ENCODE measurements at regions not wholly inside any gene's neighbourhood (a gene's known extent, or its start where the extent isn't known, plus 50 kb on each side); places are given as distances from the start of the nearest gene placed in this dataset.
"Not testable (repeated sequence)": the region's sequence is repeated elsewhere in the genome, so short reads cannot be mapped to it uniquely, and the experiment has no call there.

DNA sequence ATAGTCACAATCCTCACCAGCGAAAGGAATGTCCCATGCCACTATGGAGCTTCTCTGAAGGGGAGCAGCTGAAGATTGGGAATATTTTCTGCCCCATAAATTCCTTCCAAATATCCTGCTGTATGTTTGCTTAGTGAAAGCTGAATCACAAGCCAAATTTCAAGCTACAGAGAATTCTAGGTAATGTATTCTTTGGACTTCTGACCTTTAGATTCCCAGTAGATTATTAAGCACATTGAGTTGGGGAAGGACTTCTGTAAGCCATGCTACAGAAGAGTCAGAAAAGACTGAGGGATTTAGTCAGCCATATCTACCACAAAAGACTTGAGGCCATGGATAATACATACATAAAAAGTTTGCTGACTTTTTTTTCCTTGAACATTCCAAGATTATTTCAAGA lies 1342.0 kb upstream of the NUDT12 start:
- no peak for DNase-seq

DNA sequence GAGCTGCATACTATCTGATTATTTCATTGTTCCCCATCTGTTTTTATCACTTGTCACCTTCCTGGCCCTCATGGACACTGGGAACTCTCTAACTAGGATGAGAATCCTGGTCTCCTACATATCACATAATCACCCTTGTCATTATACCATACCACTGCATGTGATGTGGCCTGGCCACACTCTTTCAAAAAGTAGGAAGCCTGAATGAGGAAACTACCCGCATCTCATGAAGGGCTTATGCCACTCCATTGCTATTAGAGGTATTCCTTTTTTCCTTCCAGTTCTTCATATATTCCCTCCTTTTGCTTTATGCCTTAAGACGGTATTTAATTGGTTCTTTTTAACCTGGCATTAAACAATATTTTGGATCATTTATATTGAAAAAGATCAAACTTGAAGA lies 1341.4 kb upstream of the NUDT12 start:
- no peak for DNase-seq

DNA sequence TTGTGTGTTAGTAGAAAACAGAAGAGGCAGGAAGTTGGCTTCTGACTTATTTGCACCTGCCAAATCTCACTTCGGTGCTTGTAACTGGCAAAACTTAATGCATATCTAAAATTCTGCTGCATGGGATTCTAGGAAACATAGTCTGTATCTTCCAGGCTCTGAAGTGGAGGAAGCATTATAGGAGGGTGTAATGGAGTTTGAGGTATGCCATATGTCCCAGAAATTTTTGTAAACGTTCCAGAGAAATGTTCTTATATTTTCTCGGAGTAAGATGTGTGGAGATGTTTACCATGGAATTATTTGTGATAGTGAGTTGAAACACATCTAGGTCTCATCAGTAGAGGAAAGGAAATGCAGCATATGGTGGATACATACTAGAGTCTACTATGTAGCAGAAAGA lies 1329.0 kb upstream of the NUDT12 start:
- DNase-seq = no peak

DNA sequence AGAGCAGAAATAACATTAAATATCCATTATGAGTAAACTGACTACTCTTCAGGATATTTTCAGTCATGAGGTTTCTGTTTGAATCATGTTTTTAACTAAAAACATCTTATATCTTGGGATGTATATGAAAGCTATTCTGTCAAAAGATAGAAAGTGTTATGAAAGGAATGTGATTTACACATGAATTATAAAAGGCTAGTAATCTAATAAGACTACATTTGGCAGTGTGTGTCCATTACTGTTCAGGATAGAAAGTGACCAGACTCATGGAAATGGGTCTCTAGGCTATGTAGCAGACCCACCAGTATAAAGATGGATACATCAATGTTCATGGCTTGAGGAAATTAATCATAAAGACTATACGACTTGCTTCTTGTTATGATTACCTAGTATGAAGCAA lies 1328.2 kb upstream of the NUDT12 start:
- DNase-seq = no peak

DNA sequence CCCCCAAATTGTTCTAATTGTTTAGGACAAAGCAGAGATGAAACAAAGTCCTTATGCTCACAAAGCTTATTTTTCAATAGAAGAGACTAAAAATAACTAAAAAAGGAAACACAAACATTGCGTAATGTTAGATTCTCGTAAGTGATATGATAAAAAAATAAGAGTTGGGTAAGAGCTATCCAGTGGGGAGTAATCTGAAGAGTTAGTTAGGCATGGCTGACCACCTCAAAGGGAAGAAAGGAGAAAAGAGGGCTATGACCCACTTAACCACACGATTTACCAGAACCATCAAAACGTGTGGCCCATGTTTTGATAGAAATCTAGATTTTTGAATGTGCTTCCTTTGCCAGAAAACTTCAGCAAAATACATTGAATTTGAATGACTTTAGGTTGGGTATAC lies 1296.8 kb upstream of the NUDT12 start:
- no peak for DNase-seq

DNA sequence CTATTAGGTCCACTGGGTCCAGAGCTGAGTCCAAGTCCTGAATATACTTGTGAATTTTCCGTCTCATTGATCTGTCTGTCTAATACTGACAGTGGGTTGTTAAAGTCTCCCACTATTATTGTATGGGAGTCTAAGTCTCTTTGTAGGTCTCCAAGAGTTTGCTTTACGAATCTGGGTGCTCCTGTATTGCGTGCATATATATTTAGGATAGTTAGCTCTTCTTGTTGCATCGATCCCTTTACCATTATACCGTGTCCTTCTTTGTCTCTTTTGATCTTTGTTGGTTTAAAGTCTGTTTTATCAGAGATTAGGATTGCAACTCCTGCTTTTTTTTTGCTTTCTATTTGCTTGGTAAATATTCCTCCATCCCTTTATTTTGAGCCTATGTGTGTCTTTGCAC lies 1289.5 kb upstream of the NUDT12 start:
- DNase-seq = not testable (repeated sequence)

DNA sequence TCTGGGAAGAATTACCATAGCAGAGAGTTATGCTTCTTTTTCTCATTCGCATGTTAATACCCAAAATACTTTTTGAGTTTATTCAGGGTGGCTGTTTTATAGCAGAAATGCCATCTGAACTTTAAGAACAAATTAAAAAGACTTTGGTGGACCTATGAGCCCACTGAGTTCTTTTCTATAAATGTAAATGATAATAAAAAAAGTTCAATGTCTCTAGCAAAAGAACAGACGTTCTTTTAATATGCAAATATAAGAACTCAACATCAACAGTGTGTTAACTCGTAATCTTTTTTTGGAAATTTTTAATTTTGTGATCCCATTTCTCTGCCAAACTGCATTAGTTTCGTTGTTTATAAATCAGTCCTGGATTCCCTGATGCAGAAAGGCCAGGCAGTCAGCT lies 1283.0 kb upstream of the NUDT12 start:
- DNase-seq = no peak

DNA sequence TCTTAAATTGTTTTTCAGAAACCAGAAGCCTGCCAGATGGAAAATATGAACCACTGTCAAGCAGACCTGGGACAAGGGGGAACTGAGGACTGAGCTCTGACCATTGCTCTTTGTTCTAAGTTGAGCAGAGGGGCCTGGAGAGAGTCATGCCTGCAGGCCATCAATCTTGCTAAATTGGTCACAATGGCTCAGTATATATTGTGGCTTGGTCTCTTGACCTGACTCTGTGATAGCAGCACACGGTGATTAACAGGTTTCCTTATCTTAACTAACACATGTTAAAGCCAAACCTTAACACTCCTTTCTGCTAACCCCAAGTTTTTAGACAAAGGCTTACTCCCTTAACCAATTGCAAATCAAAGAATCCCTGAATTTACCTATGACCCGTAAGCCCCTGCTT lies 1281.2 kb upstream of the NUDT12 start:
- DNase-seq = no peak

DNA sequence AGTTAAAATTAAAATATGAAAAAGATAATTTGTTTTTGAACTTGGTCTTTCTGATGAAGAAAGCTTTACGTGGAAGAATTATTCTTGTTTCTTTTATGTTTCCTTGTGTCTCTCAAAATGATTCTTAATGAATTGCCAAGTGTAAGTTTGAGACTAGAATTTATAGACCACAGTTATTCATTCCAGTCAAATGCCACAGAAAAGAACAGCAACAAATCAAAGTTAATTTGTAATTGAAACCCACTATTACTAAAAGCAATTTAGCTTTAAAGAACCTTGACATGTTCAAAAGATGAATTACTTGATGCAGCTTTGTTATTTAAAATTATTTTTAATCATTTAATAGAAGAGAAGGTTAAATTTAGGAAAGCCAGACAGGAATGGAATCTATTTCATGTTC lies 1277.7 kb upstream of the NUDT12 start:
- DNase-seq = no peak

DNA sequence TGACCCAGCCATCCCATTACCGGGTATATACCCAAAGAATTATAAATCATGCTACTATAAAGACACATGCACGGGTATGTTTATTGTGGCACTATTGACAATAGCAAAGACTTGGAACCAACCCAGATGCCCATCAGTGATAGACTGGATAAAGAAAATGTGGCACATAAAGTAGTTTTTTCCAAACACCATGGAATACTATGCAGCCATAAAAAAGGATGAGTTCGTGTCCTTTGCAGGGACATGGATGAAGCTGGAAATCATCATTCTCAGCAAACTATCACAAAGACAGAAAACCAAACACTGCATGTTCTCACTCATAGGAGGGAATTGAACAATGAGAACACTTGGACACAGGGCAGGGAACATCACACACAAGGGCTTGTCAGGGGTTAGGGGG lies 1268.9 kb upstream of the NUDT12 start:
- DNase-seq = not testable (repeated sequence)

DNA sequence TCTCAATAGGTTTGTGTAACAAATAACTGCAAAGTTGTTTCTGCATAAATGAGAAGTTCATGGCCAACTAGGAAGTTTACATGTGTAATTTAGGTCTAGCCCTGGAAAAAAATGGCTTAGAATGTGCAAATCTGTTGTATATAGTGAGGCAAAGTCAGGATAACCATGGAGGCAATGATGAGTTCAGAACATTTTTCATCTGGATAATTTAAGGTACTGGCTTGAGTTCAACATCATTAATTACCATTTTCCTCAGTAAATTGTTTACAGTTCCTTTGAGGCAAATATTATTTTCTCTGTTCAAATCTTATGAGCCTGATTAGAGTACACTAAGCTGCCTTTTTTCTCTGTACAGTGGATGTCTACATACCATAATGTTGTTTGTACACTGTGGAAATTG lies 1259.0 kb upstream of the NUDT12 start:
- DNase-seq = no peak

DNA sequence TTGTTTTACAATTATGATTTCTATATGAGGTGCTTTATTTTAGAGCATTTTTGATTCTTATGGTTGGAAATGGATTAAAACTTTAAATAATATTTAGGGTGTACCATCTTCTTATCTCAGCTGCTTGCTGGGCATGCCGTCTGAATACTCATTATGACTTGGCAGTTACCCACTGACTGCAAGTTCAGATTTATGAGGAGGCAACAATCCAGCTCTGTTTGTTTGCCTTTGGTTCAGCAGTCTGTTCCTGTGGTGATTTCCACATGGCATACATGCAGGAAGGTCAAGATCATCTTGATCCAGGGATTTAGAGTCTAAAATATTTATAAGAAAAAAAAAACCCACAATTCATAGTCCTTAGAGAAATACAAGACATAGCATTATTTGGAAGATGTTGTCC lies 1254.5 kb upstream of the NUDT12 start:
- no peak for DNase-seq

DNA sequence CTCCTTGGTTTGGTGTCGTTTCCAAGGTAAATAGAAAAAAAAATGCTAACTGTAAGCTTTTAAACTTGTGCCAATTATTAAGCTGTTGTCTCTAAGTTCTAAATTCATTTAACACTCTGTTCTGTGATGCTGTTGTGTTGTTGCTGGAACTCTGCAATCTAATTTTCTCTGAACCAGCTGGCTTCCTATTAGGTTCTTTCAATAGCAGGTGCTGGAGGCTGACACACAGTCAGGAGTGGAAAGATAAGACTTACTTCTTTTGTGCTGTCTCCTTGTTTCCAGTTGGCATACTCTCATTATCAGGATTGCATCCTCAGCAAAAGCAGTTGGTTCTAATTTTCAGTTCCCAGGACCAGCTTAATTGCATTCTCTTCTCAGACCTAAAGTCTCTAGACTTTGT lies 1252.6 kb upstream of the NUDT12 start:
- no peak for DNase-seq

DNA sequence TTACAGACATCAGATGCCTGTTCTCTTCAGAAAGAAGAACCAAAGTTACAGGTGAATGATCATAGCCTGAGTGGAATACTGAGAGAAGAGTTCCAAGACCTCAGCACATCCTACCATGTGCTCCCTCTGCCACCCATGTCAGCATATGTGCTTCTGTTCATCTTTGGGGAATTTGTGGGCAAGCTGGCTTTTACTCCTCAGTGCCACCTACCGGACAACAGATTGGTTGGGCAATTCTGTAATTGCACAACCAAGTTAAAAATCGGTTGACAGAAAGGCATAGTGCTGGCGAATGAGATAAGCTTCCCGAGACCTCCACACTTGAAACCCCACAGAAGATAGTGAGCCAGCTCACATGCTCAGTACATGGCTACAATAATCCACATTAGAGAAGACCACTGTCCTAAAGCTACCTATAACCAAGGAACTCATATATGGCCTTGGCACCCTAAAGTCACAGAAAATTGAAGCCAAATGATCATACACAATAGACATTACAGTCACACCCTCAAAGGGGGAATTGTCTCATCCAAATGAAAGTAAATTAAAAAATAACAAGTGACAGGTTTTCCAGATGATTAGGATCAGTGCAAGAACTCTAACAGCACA lies 1238.0 kb upstream of the NUDT12 start:
- DNase-seq = no peak

DNA sequence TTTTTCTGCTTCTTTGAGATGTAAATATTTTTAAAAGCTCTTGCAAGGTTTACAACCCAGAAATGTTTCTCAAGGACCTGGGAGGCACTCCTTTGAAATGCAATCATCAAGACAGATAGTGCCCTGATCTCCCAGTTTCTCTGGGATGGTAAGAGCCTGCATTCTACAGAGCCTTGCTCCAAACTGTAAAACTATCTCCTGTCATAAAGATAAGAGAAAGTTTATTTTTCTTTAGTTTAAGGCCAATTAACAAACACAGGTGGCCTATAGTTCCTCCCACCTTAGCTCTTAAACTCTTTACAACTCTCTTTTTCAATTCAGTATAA lies 1231.1 kb upstream of the NUDT12 start:
- no peak for DNase-seq

DNA sequence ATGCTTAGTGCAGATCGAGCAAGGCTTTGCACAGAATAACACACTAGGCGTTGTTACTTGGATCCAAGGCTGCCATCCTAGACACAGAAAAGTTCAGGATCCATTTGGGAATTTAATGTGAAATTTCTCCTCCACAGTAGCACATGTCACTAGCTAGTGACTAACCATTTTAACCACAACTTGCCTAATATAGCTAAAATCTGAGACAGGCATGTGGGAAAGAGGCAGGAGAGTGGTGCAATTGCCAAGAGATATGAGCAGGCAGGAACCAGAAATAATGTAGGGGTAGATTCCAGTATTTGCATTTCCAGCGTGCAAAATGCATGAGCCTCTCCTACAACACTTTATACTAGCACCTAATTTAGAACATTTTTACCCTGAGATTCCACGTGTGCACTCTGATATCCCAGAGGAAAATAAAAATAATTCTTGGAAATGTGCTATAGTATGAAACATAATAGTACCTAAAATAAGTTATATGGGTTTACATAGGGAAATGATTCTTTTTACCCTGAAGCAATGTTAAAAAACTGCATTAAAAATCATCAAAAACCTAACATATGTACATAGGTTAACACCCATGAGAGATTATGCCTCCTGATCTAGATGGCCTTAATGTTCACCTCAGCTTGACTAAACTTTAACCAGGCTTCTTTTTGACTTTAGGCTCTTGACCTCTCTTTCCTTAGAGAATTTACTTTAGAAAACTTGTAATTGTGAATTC lies 1230.6 kb upstream of the NUDT12 start:
- no peak for DNase-seq

DNA sequence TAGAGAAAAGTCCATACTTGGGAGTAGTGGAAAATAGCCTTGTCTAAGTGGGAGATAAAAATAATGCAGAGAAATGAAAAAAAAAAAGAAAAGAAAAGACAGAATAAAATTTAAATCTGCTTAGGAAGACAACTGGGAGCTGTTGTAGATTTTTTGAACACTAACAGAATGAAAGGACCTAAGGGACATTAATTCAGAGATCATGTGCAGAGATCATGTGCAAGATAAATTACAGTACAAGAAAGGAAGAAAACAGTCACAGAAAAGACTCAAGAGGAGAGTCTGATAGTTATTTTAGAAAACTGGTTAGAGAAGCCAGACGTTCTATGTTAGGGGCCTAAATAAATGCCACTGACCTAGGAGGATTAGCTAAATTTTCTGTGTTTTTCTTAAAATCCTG lies 1226.8 kb upstream of the NUDT12 start:
- no peak for DNase-seq

DNA sequence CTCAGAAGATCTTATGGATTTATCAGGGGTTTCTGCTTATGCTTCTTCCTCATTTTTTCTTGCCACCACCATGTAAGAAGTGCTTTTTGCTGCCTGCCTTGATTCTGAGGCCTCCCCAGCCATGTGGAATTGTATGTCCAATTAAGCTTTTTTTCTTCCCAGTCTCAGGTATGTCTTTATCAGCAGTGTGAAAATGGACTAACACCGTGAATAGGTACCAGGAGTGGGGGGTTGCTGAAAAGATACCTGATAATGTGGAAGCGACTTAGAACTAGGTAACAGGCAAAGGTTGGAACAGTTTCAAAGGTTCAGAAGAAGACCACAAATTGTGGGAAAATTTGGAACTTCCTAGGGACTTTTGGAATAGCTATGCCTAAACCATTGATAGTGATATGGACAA lies 1222.5 kb upstream of the NUDT12 start:
- no peak for DNase-seq

DNA sequence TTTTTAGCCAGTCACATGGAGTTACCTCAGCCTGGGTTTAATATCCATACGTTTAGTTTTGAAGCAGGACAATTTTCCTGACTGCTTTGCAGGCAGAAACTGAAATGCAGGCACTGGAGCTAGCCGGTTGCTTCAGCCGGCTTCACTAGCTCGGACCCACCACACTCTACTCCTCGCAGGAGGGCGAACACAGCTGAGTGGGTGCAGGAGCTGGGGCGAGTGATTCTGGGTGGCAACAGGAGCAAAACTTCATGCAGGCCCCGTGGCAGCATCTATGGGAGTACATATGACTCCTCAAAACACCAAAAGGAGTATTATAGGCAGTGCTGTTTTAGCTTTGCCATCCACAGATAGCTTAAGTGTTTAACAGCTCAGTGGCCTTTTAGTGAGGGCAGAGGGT lies 1211.8 kb upstream of the NUDT12 start:
- DNase-seq = no peak

DNA sequence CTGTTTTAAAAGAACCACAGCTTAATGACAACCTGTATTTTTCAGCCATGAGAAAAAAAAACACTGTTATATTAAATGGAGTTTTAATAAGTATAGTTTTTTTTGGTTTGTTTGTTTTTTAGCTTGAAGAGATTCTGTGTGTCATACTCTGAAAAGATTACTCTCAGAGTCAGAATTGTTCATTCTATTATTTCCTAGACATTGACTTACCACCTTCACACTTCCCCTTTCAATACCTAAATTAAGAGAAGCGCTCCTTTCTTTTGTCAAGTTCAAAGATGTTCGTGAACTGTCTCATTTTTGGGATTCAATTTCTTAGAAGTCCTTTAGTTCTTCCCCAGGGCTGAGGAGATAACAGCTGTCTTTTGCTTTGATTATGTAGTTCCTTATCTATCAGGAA lies 1201.6 kb upstream of the NUDT12 start:
- no peak for DNase-seq

DNA sequence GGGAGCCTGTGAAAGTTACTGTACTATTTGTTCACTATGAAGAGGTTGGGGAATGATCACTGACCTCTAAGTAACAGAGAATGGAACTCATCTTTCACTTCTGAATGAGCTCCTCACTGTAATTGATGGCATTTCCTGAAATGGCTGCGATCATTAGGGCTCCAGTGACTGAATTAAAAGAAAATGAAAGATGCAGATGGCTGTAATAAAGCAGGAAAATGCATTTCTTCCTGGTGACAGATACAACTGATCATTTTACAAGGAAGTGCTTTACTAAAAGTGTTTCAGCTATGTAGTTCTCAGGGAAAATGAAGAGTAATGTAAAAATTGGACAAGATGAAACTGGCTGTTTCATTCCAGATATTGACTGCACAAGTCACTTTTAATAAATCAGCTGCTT lies 1200.6 kb upstream of the NUDT12 start:
- no peak for DNase-seq

DNA sequence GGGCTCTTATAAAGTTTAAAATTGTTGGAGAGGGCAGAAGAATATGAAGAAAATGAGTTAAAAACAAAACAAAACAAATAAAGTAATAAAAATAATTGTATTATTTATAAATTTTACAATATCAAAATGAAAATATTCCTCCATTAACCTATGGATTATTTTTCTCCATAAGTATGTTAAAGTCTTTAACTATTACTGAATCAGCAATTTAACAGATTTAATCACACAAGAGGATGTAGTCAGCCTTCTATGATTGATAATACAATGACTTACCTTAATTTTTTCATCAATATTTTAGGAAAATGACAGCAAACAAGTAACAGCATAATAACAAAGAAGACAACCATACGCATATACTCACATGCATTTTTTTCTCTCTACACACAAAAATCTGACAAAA lies 1195.3 kb upstream of the NUDT12 start:
- no peak for DNase-seq

DNA sequence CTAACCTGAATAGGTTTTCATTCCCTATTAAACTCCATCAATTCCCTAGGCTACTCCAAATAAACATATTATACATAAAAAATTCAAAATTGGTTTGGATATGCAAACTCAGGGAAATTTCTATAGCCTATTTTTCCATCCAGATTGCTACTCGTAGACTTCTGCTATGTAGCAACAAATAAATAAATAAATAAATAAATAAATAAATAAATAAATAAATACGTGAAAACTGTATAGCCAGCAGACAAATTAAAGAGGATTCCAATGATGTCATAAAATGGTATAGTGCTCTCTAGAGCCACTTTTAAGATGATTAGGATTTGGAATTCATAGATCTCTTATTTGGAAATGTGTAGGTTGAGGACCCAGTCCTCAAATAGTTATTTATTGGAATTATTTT lies 1193.2 kb upstream of the NUDT12 start:
- no peak for DNase-seq

DNA sequence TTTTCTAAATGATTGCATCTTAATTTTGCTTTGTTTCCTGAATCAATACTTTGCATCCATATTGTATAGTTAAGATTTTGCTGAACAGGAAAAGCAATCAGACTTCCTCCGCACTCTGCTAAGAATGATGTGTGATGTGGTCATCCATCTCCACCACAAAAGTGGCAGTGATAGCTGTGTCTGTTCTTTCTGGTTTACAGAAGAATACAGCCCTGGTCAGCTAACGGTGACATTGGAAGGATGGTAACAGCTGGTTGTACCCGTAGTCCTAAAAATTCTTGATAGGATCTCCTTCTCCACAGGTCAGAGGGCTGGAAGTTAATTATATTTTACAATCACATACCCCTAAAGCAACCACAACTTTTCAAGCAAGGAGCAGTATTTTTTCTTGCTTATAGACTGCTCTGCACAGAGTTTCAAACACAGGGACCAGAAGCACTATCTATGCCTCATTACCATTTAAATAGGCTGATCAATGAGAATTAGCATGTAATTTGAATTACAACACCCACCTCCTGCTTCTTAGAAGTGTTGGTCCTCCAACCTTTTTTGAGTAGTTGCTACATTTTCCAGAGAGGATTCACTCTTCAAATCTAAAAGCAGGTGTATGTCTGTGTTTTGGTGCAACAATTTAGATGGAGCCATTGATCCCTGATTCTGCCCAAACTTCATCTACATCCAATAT lies 1191.9 kb upstream of the NUDT12 start:
- DNase-seq = no peak

DNA sequence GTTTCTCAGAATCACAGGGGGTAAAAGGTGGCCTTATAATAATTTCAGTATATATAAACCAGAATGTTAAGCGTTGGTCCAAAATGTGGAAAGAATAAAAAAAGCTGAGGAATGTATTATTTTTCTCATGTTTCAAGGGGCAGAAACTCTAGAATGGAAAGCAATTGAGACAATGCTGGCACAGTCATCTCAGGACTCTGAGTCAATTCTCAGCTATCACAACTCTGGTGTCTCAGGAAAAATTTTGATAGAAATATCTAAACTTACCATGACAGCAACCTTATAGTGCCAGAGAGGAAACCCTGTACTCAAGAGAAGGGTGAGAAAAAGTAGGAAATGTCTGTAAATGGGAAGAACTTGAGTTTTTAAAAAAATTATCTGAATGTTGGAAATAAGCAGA lies 1189.4 kb upstream of the NUDT12 start:
- DNase-seq = no peak

Measured in NCI-H510A treated with DMSO at 0.1 percent for 48 hours (cell line).